Right lobe of liver (tissue), 6 donors: ENCODE measurements at regions not wholly inside any gene's neighbourhood (a gene's known extent, or its start where the extent isn't known, plus 50 kb on each side); places are given as distances from the start of the nearest gene placed in this dataset.

Experiments used
- ATAC-seq, 4 donors: fragments of 200-7000 bp; cut with Tn5 transposase; one replicate each; pipeline ENCODE4 v1.9.1; 2020; ENCODE audit warnings: mild to moderate bottlenecking in 4 of 4, moderate library complexity in 4 of 4
- DNase-seq, 3 donors: peaks; one replicate each; pipeline ENCODE4 v3.0.0-alpha.2; 2020
- H3K27ac ChIP-seq, 3 donors: fragments of 200-600 bp; one replicate each; pipeline ENCODE4 v1.8.0; 2022
- H3K27me3 ChIP-seq, 2 donors: fragments of 200-600 bp; one replicate each; pipeline ENCODE4 v1.8.0; 2022
- H3K36me3 ChIP-seq, 4 donors: fragments of 200-600 bp; sonication (generic) in 1 of 4; one replicate each; pipeline versions ENCODE4 v1.5.1 to v1.8.0; 2017 to 2022; ENCODE audit warnings: control low read depth in 1 of 4
- H3K4me1 ChIP-seq, 4 donors: fragments of 200-600 bp; sonication (generic) in 1 of 4; one replicate each; pipeline versions ENCODE4 v1.5.1 to v1.8.0; 2017 to 2022; ENCODE audit warnings: control low read depth in 1 of 4
- H3K4me3 ChIP-seq, 3 donors: fragments of 200-600 bp; one replicate each; pipeline ENCODE4 v1.8.0; 2022
- H3K9me3 ChIP-seq, 4 donors: fragments of 200-600 bp; sonication (generic) in 1 of 4; one replicate each; pipeline versions ENCODE4 v1.5.1 to v1.8.0; 2017 to 2022; ENCODE audit warnings: control low read depth in 1 of 4
- CTCF ChIP-seq, 4 donors: fragments of 200-600 bp in 3 of 4; fragments of 450-650 bp in 1 of 4; IDR thresholded peaks; one replicate each; pipeline versions ENCODE4 v1.5.1 to v1.8.0; 2016 to 2022; ENCODE audit warnings: antibody characterized with exemption in 4 of 4, mild to moderate bottlenecking in 2 of 4
- POLR2A ChIP-seq: fragments of 450-650 bp; IDR thresholded peaks from one replicate; pipeline ENCODE4 v1.6.1; 2017; ENCODE audit warnings: antibody characterized with exemption, mild to moderate bottlenecking
- WGBS: methylation state at CpG from one replicate; pipeline ENCODE4 v1.1.6; 2018; ENCODE audit warnings: low coverage, low lambda C conversion rate; ENCODE audit not compliant: insufficient coverage; ENCODE audit errors: missing lambda C conversion rate; 5-methylcytosine and 5-hydroxymethylcytosine counted together
- intact Hi-C, 2 donors: fragments of 100-400 bp; cut with DNase I; formaldehyde crosslinking; loops; one replicate each; pipeline versions ENCODE4 v1.11.2 to v1.14.1; 2022
- donor health status: DM: no; HTN: yes; CAD: no.
- donor health status: DM: no; HTN: no; CAD: no.
- donor health status: DM: no; HTN: no; CAD: no.
- donor health status: DM: no; HTN: yes; CAD: no.
- donor health status: DM: no; HTN: yes; CAD: no.

GRCh38 chr12:98424726-98425401, 90.5 kb upstream of the TMPO start:
- no peak for TF ChIP-seq POLR2A
- TF ChIP-seq CTCF (IDR thresholded peaks at IDR 0.05), result peak; percentile 69 to 75 (median 72)
- intact Hi-C loops, result no loop called here
- H3K27me3 ChIP-seq, result no peaks in the 10 kb centered on the region
- H3K9me3 ChIP-seq, result no peaks in the 10 kb centered on the region
- no peaks in the 10 kb centered on the region for H3K36me3 ChIP-seq
- 19% methylated on average over 9 of the region's 9 CpGs for WGBS
- ATAC-seq (peak; percentile 89 to 98 (median 92)), DNase-seq (peak in 2 of 3 donors; percentile 55 to 62)
- H3K27ac ChIP-seq, result no peak overlapping the region
- no peak overlapping the region for H3K4me3 ChIP-seq
- H3K4me1 ChIP-seq, result no peaks in the 10 kb centered on the region

GRCh38 chr12:98425859-98426258, 89.5 kb upstream of the TMPO start:
- H3K4me3 ChIP-seq, result no peak overlapping the region
- no peak for TF ChIP-seq CTCF (IDR thresholded peaks at IDR 0.05)
- no peak for TF ChIP-seq POLR2A
- intact Hi-C loops, result no loop called here
- no peaks in the 10 kb centered on the region for H3K9me3 ChIP-seq
- ATAC-seq, result no peak
- DNase-seq, result no peak
- WGBS, result 46% methylated on average over 4 of the region's 4 CpGs
- H3K27ac ChIP-seq, result no peak overlapping the region
- H3K4me1 ChIP-seq, result no peaks in the 10 kb centered on the region
- H3K27me3 ChIP-seq, result no peaks in the 10 kb centered on the region
- H3K36me3 ChIP-seq, result no peaks in the 10 kb centered on the region

- Histone ChIP-seq H3K9me3 (no peaks in the 10 kb centered on the region), H3K4me3 (no peak overlapping the region), H3K36me3 (no peaks in the 10 kb centered on the region), H3K27me3 (no peaks in the 10 kb centered on the region), H3K27ac (no peak overlapping the region), H3K4me1 (no peaks in the 10 kb centered on the region)
- ATAC-seq (no peak), DNase-seq (no peak)
- no peak for TF ChIP-seq POLR2A
- TF ChIP-seq CTCF (IDR thresholded peaks at IDR 0.05), result no peak
- 80% methylated on average over 3 of the region's 3 CpGs for whole genome bisulfite sequencing
- intact Hi-C loops, result no loop called here
Observed at GRCh38 chr12:98431089-98431488, 84.3 kb upstream of the TMPO start.

GRCh38 chr12:98437166-98437565, 78.2 kb upstream of the TMPO start:
- no peak overlapping the region for H3K27ac ChIP-seq
- WGBS, result 85% methylated on average over 4 of the region's 4 CpGs

More at GRCh38 chr12:98437166-98437565, 78.2 kb upstream of the TMPO start:
- ATAC-seq, result no peak
- Histone ChIP-seq H3K4me1 (no peaks in the 10 kb centered on the region), H3K9me3 (no peaks in the 10 kb centered on the region), H3K27me3 (no peaks in the 10 kb centered on the region), H3K36me3 (no peaks in the 10 kb centered on the region), H3K4me3 (no peak overlapping the region)
- no peak for TF ChIP-seq POLR2A
- TF ChIP-seq CTCF (IDR thresholded peaks at IDR 0.05), result no peak
- intact Hi-C loops, result no loop called here
- no peak for DNase-seq
